Neuron (in vitro differentiated cells): ENCODE measurements at regions not wholly inside any gene's neighbourhood (a gene's known extent, or its start where the extent isn't known, plus 50 kb on each side); places are given as distances from the start of the nearest gene placed in this dataset.
"Not testable (repeated sequence)": the region's sequence is repeated elsewhere in the genome, so short reads cannot be mapped to it uniquely, and the experiment has no call there.

Experiments
- H2AFZ ChIP-seq: one replicate; pipeline ENCODE4 v1.6.1; 2013; ENCODE audit warnings: low read depth, mild to moderate bottlenecking, inconsistent platforms, low read length, moderate library complexity
- H3K27me3 ChIP-seq: one replicate; pipeline ENCODE4 v1.6.1; 2013; ENCODE audit warnings: low read length; ENCODE audit not compliant: insufficient read depth
- H3K36me3 ChIP-seq: one replicate; pipeline ENCODE4 v1.6.1; 2013; ENCODE audit warnings: low read length; ENCODE audit not compliant: insufficient read depth
- H3K4me1 ChIP-seq: one replicate; pipeline ENCODE4 v1.6.1; 2013; ENCODE audit warnings: low read length; ENCODE audit not compliant: insufficient read depth
- H3K4me3 ChIP-seq: 2 replicates; pipeline ENCODE4 v1.5.1; 2013; ENCODE audit warnings: mild to moderate bottlenecking, low read length, moderate library complexity
- H3K9me3 ChIP-seq: one replicate; pipeline ENCODE4 v1.6.1; 2013; ENCODE audit warnings: low read length

DNA sequence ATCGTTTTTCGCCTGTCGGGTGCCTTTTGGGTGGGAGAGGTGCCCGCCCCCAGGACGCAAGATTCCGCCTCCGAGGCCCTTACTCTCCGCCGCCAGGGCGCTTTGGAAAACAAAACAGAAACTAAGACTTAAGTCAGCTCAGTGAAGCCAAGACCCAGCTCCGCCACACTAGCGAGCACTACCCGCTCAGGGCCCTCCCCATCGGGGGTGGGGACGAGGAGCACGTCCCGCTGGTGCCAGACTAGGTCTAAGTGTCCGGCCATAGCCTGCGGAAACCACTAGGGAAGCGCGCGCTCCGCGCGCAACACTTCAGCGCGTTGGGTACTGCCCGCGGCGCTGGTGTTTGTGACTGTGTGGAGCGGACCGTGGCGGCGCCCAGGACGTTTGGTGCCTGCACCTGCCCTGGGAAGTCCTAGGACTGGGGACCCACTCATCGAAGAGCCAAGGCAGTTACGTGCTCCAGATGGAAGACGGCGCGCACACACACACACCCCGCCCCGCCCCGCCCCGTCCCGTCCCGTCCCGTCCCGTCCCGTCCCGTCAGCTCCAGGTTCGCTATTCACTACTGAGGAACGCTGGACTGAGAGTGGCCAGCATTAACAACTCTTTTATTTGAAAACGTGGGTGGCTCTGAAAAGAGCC lies 57.6 kb upstream of the BOLA1 start:
- not testable (repeated sequence) for H3K36me3 ChIP-seq, H3K4me3 ChIP-seq, H2AFZ ChIP-seq, H3K9me3 ChIP-seq, H3K27me3 ChIP-seq
- H3K4me1 ChIP-seq, result peaks cover 18% of the 10 kb centered on the region

DNA sequence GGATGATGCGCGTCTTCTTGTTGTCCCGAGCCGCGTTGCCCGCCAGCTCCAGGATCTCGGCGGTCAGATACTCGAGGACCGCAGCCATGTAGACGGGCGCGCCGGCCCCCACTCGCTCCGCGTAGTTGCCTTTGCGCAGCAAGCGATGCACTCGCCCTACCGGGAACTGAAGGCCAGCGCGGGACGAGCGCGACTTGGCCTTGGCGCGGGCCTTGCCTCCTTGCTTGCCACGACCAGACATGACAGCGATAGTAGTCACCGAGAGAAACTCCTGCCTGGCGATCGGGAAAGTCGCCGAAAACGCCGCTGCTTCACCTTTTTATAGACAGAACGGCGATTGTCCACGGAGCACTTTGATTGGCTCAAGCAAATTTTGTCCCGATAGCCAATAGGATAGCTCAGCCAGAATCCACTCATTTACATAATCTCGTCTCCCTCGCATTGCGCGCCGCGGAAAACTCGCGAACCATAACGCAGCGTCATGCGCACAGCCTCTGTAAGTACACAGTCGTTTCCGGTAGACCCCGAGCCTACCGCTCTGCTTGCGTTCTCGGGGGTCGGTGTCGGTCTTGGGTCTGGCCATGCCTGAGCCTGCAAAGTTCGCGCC lies 56.8 kb upstream of the BOLA1 start:
- not testable (repeated sequence) for H2AFZ ChIP-seq, H3K4me3 ChIP-seq, H3K27me3 ChIP-seq, H3K9me3 ChIP-seq, H3K36me3 ChIP-seq
- peaks cover 25% of the 10 kb centered on the region for H3K4me1 ChIP-seq

- peak overlapping the region; percentile 97 for H3K4me3 ChIP-seq
- H3K4me1 ChIP-seq, result peaks cover 34% of the 10 kb centered on the region
- no peak overlapping the region for H2AFZ ChIP-seq
- H3K36me3 ChIP-seq, result peaks cover 4% of the 10 kb centered on the region
- H3K9me3 ChIP-seq, result no peaks in the 10 kb centered on the region
- no peaks in the 10 kb centered on the region for H3K27me3 ChIP-seq
These were observed 55.8 kb upstream of the BOLA1 start for GRCh38 chr1:149843431-149844041.

- Histone ChIP-seq H3K36me3 (peaks cover 4% of the 10 kb centered on the region), H3K27me3 (no peaks in the 10 kb centered on the region), H2AFZ (no peak overlapping the region), H3K9me3 (no peaks in the 10 kb centered on the region), H3K4me1 (peaks cover 40% of the 10 kb centered on the region), H3K4me3 (peak overlapping the region; percentile 97)
These were observed 55.3 kb upstream of the BOLA1 start for GRCh38 chr1:149844101-149844500.

GRCh38 chr1:149844650-149845255 lies 54.6 kb upstream of the BOLA1 start:
- Histone ChIP-seq H3K4me1 (peaks cover 47% of the 10 kb centered on the region), H3K9me3 (no peaks in the 10 kb centered on the region)

DNA sequence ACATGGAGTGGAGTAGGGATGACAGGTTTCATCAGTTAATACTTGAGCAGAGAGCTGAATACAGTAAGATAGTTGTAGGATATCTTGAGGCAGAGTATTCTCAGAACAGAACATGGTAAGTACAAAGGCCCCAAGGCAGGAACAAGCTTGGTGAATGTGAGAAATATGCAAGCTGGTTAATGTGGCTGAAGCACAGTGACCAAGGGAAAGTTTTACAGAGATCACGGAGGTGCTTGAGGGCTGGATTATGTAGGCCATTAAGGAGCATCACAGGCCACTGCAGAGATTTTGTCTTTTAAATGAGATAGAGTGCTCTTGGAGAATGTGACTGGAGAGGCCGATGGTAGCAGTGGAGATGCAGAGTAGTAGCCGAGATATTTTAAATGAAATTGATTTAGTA lies 54.0 kb upstream of the BOLA1 start:
- Histone ChIP-seq H3K4me3 (no peak overlapping the region), H3K36me3 (peaks cover 4% of the 10 kb centered on the region), H3K4me1 (peaks cover 48% of the 10 kb centered on the region), H3K9me3 (no peaks in the 10 kb centered on the region), H2AFZ (no peak overlapping the region), H3K27me3 (no peaks in the 10 kb centered on the region)

More at GRCh38 chr1:149844650-149845255, 54.6 kb upstream of the BOLA1 start:
- peak overlapping the region; percentile 97 for H3K4me3 ChIP-seq
- peaks cover 4% of the 10 kb centered on the region for H3K36me3 ChIP-seq
- no peaks in the 10 kb centered on the region for H3K27me3 ChIP-seq
- H2AFZ ChIP-seq, result no peak overlapping the region

- no peaks in the 10 kb centered on the region for H3K27me3 ChIP-seq
- H3K4me1 ChIP-seq, result peaks cover 48% of the 10 kb centered on the region
- H2AFZ ChIP-seq, result no peak overlapping the region
- H3K36me3 ChIP-seq, result peaks cover 4% of the 10 kb centered on the region
- no peak overlapping the region for H3K4me3 ChIP-seq
- no peaks in the 10 kb centered on the region for H3K9me3 ChIP-seq
These were observed 53.3 kb upstream of the BOLA1 start for GRCh38 chr1:149846042-149846441.

DNA sequence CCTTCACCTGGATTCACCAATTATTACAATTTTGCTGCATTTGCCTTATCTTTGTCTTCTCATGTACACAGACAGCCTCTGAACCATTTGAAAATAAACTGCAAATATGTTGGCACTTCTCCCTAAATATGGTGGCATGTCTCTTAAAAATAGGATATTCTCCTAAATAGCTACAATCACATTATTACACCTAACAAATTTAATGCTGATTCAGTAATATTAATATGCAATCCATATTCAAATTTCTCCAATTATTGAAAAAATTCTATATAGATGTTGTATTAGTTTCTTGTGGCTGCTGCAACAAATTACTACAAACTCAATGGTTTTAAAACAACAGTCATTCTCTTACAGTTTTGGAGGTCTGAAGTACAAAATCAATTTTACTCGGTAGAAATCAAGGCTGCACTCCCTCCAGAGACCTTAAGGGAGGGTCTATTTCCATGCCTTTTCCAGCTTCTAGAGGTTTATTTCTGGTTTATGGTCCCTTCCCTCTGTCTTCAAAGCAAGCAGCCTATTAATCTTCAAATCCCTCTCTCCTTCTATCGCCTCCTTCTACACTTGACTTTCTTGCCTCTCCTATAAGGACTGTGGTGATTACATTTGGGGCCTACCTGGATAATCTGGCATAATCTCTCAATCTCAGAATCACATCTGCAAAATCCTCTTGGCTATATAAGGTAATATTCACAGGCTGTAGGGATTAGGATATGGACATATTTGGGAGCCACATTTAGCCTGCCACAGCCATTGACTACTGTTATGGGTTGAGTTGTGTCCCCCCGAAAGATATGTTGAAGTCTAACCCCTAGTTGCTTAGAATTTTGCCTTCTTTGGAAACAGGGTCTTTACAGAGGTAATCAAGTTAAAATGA lies 52.5 kb upstream of the BOLA1 start:
- H3K27me3 ChIP-seq, result no peaks in the 10 kb centered on the region

DNA sequence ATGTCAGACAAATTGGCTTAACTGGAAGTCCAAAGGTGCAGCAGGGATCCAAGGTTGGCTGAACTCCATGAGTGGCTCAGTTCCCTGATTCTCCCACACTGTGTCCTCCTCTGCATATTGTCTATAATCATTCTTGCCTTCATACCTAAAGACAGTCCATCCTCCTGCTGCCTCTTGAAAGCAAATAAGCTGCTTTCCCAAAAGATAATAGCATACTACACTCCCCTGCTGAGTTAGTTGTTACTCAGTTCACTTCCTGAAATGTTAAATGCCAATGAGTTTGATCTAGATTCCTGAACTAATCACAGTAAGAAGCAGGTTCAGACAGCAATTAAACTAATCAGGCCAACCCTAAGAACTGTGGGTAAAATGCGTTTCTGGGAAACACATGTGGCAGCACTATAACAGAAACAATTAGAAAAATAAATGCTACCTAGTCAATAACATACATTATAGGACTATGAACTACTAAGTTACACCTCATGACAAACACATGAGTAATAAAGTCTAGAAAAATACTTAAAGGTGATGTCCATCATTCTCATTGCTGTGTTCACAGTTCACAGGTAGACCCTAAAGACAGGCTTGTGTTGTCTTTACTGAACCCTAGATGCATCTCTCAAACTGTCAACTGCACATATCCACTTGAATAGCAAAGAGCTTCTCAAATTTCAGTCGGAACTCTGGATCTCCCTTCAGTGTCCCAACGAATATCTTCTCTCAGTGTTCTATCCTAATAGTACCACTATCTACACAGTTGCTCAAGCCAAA lies 50.8 kb upstream of the BOLA1 start:
- Histone ChIP-seq H3K4me3 (peak overlapping the region; percentile 55), H3K4me1 (peaks cover 46% of the 10 kb centered on the region), H2AFZ (no peak overlapping the region), H3K9me3 (no peaks in the 10 kb centered on the region), H3K27me3 (no peaks in the 10 kb centered on the region), H3K36me3 (peaks cover 4% of the 10 kb centered on the region)

More for the DNA sequence above, 52.5 kb upstream of the BOLA1 start:
- H2AFZ ChIP-seq, result no peak overlapping the region
- H3K36me3 ChIP-seq, result peaks cover 4% of the 10 kb centered on the region
- H3K9me3 ChIP-seq, result no peaks in the 10 kb centered on the region
- H3K4me3 ChIP-seq, result no peak overlapping the region
- H3K4me1 ChIP-seq, result peaks cover 48% of the 10 kb centered on the region

GRCh38 chr1:149849111-149849946 lies 50.0 kb upstream of the BOLA1 start:
- H2AFZ ChIP-seq, result no peak overlapping the region
- no peaks in the 10 kb centered on the region for H3K27me3 ChIP-seq
- H3K36me3 ChIP-seq, result peaks cover 4% of the 10 kb centered on the region
- H3K4me3 ChIP-seq, result peak overlapping the region; percentile 55
- no peaks in the 10 kb centered on the region for H3K9me3 ChIP-seq
- peaks cover 38% of the 10 kb centered on the region for H3K4me1 ChIP-seq
